Loucy (cell line): ENCODE measurements at regions not wholly inside any gene's neighbourhood (a gene's known extent, or its start where the extent isn't known, plus 50 kb on each side); places are given as distances from the start of the nearest gene placed in this dataset.

ENCODE experiments used
- H2AFZ ChIP-seq: fragments of 200-600 bp; sonication (generic); 2 replicates; pipeline ENCODE4 v1.6.0; 2016; ENCODE audit warnings: antibody characterized with exemption, mild to moderate bottlenecking, low read length, moderate library complexity
- H3F3A ChIP-seq: fragments of 200-600 bp; 2 replicates; pipeline ENCODE4 v1.6.0; 2016; ENCODE audit warnings: antibody characterized with exemption, low read depth, mild to moderate bottlenecking
- H3K27me3 ChIP-seq: fragments of 200-600 bp; sonication (generic); 2 replicates; pipeline ENCODE4 v1.6.1; 2014; ENCODE audit warnings: low read length, mild to moderate bottlenecking; ENCODE audit not compliant: insufficient read depth, poor library complexity, severe bottlenecking
- H3K36me3 ChIP-seq: fragments of 200-600 bp; sonication (generic); 2 replicates; pipeline ENCODE4 v1.6.1; 2016; ENCODE audit warnings: low read length; ENCODE audit not compliant: insufficient read depth
- H3K4me1 ChIP-seq: fragments of 200-600 bp; sonication (generic); 2 replicates; pipeline ENCODE4 v1.5.1; 2014; ENCODE audit warnings: low read length, mild to moderate bottlenecking; ENCODE audit not compliant: insufficient read depth, poor library complexity, severe bottlenecking
- H3K4me2 ChIP-seq: fragments of 200-600 bp; sonication (generic); 2 replicates; pipeline ENCODE4 v1.6.0; 2014; ENCODE audit warnings: antibody characterized with exemption, low read length, low read depth, mild to moderate bottlenecking; ENCODE audit not compliant: poor library complexity, severe bottlenecking
- H3K4me3 ChIP-seq: fragments of 200-600 bp; sonication (generic); 2 replicates; pipeline ENCODE4 v1.5.1; 2014; ENCODE audit warnings: low read length, mild to moderate bottlenecking, mixed read lengths; ENCODE audit not compliant: poor library complexity, severe bottlenecking
- H3K79me2 ChIP-seq: fragments of 200-600 bp; sonication (generic); 2 replicates; pipeline ENCODE4 v1.6.1; 2014; ENCODE audit warnings: low read length; ENCODE audit not compliant: insufficient read depth
- H3K9ac ChIP-seq: fragments of 200-600 bp; sonication (generic); 2 replicates; pipeline ENCODE4 v1.6.0; 2014; ENCODE audit warnings: mild to moderate bottlenecking, low read depth, low read length, moderate library complexity; ENCODE audit not compliant: poor library complexity, severe bottlenecking
- H3K9me2 ChIP-seq: fragments of 200-600 bp; sonication (generic); replicated peaks from 2 replicates; pipeline ENCODE4 v1.6.1; 2016; ENCODE audit warnings: low read depth, low read length, mixed read lengths
- H3K9me3 ChIP-seq: fragments of 200-600 bp; sonication (generic); 2 replicates; pipeline ENCODE4 v1.6.1; 2014; ENCODE audit warnings: mild to moderate bottlenecking, antibody characterized with exemption, low read length, low read depth; ENCODE audit not compliant: insufficient read depth
- H4K20me1 ChIP-seq: fragments of 200-600 bp; sonication (generic); 2 replicates; pipeline ENCODE4 v1.6.0; 2014; ENCODE audit warnings: antibody characterized with exemption, low read length, mild to moderate bottlenecking; ENCODE audit not compliant: insufficient read depth, poor library complexity, severe bottlenecking
- EZH2phosphoT487 ChIP-seq: fragments of 200-600 bp; IDR thresholded peaks from 2 replicates; pipeline ENCODE4 v1.6.1; 2018; ENCODE audit warnings: antibody characterized with exemption, mild to moderate bottlenecking, moderate library complexity, borderline replicate concordance
- TF ChIP-seq, protein P1 (sequence below): fragments of 200-600 bp; sonication (generic); conservative IDR thresholded peaks from 2 replicates; pipeline ENCODE4 v1.5.1; 2014; ENCODE audit warnings: mild to moderate bottlenecking, antibody characterized with exemption, low read length

DNA sequence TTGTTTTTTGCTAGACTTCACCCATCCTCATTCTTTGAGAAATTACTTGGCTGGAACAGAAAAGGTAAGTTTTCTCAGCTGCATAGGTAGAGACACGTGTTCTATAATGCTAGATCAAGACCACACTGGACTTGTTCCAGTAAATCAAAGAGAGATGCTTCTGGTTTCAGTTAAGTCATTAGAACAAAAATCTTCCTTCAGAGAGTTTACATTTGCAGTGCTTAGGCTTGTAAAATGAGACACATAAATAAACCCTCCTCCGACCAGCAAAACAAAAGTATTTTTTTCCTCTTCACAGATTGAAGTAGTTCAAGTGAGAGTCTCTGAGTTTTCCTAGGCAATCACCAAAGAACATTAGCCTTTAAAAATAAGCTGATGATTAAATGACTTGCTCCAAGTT is 87.3 kb upstream of the PROK2 start:
- H2AFZ ChIP-seq, result peak overlapping the region; percentile 48; the same call in 1 of the 2 replicates
- no peaks in the 10 kb centered on the region for H4K20me1 ChIP-seq
- no peak overlapping the region for H3K9ac ChIP-seq
- no peaks in the 10 kb centered on the region for H3K36me3 ChIP-seq
- no peaks in the 10 kb centered on the region for H3K9me2 ChIP-seq
- no peak overlapping the region for H3K4me3 ChIP-seq
- peaks cover 10% of the 10 kb centered on the region for H3K4me1 ChIP-seq
- no peaks in the 10 kb centered on the region for H3F3A ChIP-seq
- H3K4me2 ChIP-seq, result peak overlapping the region; percentile 29
- H3K9me3 ChIP-seq, result no peaks in the 10 kb centered on the region
- no peaks in the 10 kb centered on the region for H3K79me2 ChIP-seq
- no peaks in the 10 kb centered on the region for H3K27me3 ChIP-seq
- no peak for TF ChIP-seq EZH2phosphoT487
- TF ChIP-seq, protein P1, sequence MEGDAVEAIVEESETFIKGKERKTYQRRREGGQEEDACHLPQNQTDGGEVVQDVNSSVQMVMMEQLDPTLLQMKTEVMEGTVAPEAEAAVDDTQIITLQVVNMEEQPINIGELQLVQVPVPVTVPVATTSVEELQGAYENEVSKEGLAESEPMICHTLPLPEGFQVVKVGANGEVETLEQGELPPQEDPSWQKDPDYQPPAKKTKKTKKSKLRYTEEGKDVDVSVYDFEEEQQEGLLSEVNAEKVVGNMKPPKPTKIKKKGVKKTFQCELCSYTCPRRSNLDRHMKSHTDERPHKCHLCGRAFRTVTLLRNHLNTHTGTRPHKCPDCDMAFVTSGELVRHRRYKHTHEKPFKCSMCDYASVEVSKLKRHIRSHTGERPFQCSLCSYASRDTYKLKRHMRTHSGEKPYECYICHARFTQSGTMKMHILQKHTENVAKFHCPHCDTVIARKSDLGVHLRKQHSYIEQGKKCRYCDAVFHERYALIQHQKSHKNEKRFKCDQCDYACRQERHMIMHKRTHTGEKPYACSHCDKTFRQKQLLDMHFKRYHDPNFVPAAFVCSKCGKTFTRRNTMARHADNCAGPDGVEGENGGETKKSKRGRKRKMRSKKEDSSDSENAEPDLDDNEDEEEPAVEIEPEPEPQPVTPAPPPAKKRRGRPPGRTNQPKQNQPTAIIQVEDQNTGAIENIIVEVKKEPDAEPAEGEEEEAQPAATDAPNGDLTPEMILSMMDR, result no peak

DNA sequence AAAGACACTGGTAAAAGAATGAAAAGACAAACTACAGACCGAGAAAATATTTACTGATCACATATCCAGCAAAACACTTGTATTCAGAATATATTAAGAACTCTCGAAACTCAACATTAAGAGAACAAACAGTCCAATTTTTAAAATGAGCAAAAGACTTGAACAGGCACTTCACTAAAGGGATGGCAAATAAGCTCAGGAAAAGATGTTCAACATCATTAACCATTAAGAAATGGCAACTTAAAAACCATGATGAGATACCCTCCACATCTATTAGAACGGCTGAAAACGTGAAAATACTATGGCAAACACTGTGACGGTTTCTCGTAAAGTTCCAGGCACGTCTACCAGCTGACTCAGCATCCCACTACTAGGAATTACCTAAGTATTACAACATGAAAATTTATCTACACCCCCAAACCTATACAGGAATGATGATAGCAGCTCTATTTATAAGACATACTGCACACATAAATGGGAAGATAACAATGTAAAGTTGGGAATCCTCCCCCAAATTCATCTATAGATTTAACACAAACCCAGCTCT is 86.1 kb upstream of the PROK2 start:
- Histone ChIP-seq H3F3A (no peaks in the 10 kb centered on the region), H3K79me2 (no peaks in the 10 kb centered on the region), H4K20me1 (no peaks in the 10 kb centered on the region), H3K36me3 (no peaks in the 10 kb centered on the region), H3K27me3 (no peaks in the 10 kb centered on the region), H2AFZ (no peak overlapping the region), H3K4me1 (peaks cover 10% of the 10 kb centered on the region), H3K9ac (no peak overlapping the region), H3K4me3 (no peak overlapping the region), H3K9me3 (no peaks in the 10 kb centered on the region), H3K4me2 (no peak overlapping the region), H3K9me2 (no peaks in the 10 kb centered on the region)
- TF ChIP-seq, protein P1, result no peak
- TF ChIP-seq EZH2phosphoT487, result no peak

DNA sequence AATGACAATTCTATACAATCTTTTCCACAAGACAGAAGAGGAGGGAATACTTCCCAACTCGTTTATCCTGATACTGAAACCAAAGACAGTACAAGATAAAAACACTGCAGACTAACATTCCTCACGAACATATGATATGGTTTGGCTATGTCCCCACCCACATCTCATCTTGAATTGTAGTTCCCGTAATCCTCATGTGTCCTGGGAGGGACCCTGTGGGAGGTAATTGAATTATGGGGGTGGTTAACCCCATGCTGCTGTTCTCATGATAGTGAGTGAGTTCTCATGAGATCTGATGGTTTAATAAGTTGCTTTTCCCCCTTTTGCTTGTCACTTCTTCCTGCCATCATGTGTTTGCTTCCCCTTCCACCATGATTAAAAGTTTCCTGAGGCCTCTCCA is 83.9 kb upstream of the PROK2 start:
- Histone ChIP-seq H4K20me1 (no peaks in the 10 kb centered on the region), H3F3A (no peaks in the 10 kb centered on the region), H3K9me2 (no peaks in the 10 kb centered on the region), H3K9me3 (no peaks in the 10 kb centered on the region), H3K4me2 (no peak overlapping the region), H3K79me2 (no peaks in the 10 kb centered on the region), H3K4me1 (peaks cover 4% of the 10 kb centered on the region), H3K4me3 (no peak overlapping the region), H2AFZ (no peak overlapping the region), H3K9ac (no peak overlapping the region), H3K36me3 (no peaks in the 10 kb centered on the region), H3K27me3 (no peaks in the 10 kb centered on the region)
- TF ChIP-seq, protein P1, result no peak
- no peak for TF ChIP-seq EZH2phosphoT487
